AG08396 (cell line): ENCODE measurements at regions not wholly inside any gene's neighbourhood (a gene's known extent, or its start where the extent isn't known, plus 50 kb on each side); places are given as distances from the start of the nearest gene placed in this dataset.

Experiments
- DNase-seq: peaks from one replicate; pipeline ENCODE4 v3.0.0; 2012; ENCODE audit warnings: low spot score, mixed read lengths

DNA sequence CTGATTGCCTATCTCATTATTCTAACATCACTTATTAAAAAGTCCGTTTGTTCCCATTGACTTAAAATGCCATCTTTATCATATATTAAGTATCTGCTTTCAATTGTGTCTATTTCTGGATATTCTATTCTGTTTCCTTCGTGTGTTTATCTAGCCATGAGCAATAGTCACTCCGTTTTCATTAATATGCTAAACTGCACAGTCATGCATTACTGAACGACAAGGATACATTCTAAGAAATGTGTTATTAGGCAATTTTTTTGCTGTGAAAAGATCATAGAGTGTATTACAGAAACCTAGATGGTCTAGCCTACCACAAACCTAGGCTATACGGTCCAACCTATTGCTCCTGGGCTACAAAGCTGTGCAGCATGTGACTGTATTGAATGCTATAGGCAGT, 482.9 kb downstream of the IRX1 start:
- no peak for DNase-seq

GRCh38 chr5:4079831-4080230, 484.2 kb downstream of the IRX1 start:
- no peak for DNase-seq

DNA sequence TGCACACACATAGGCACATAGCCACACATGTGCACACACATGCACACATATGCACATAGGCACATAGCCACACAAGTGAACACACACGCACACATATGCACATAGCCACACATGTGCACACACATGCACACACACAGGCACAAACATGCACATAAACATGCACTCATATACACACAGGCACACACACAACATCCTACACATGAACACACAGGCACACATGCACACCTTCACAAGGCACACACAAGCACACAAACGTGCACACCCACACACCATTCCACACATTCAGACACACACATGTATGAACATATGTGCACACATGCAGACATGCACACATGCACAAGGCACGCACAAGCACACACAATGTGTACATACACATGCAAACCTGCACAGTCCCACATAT, 484.7 kb downstream of the IRX1 start:
- no peak for DNase-seq

GRCh38 chr5:4081059-4081458, 485.4 kb downstream of the IRX1 start:
- no peak for DNase-seq

GRCh38 chr5:4081466-4081865, 485.8 kb downstream of the IRX1 start:
- DNase-seq, result no peak

DNA sequence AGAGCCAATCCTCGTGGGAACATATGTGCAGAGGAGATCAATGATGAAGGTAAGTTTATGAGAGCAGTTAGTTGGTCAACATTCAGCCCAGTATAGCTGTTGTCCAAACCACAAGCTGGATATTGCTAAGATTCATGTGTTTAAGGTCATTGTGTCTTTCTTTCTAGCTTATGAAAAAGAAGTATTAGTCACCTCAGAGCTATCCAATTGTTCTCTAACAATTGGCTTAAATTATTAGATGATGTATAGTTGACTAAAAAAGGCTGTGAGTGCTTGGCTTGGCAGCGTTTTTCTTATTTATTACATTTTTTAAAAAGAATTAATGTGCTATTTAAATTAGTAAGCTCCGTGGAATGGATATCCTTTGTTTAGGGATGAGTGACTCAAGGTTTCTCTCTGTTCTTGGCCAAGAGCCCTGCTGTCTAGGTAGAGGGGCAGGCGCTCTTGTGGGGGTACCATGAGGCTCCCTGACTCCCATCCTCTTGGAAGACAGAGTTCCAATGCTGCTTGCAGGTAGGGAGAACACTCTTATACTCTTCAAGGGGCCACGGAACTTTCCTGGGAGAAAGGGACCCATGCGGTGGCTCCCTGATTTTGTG, 487.4 kb downstream of the IRX1 start:
- no peak for DNase-seq

DNA sequence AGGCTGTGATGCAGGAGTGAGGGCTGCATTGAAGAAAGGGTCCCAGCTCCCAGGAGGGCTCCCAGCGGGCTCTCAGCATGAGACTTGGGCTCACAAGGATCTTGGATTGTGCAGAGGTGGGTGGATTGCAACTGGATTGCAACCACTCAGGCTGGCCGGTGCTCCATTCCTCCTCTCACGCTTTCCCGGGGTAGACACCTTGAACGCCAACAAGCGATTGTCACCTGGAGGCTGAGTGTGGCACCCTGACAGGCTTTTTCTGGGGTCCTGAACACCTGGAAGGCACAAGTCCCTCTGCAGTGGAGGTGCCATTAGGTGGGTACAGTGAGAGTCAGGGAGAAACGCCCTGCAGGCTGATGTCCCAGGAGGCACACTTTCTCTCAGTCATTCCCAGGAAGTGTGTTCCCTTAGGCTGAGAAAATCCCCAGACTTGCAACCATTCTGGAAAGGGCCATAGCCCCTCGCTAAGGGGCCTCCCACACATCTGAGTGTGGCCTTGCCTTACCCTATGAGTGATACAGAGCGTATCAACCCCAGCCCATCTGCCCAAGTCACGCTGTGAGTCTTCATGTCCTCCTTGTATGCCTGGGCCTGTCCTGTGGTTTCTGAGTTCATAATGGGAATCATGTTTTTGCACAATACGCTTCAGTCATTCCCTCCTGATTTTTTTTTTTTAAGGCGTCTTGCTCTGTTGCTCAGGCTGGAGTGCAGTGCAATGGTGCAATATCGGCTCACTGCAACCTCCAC, 488.1 kb downstream of the IRX1 start:
- no peak for DNase-seq

DNA sequence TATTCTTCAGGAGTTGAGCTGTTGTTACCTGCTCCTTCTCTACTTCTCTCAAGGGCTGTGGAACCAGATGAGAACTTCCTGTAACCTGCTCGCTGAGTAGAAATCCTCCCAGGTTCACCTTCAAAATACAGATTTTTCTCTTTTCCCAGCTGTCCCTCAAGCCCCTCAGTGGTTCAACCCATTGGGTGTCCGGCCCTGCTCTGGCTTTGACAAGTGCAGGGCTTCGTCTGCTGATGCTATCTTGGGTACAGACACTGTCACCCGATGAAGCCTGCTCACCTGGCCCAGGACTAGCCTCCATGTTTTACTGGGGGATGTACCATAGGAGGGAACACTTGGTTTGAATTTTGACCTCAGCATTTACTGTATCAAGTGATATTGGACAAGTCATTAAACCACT, 490.4 kb downstream of the IRX1 start:
- DNase-seq, result no peak

- no peak for DNase-seq
These were observed 491.5 kb downstream of the IRX1 start for GRCh38 chr5:4087110-4087509.

DNA sequence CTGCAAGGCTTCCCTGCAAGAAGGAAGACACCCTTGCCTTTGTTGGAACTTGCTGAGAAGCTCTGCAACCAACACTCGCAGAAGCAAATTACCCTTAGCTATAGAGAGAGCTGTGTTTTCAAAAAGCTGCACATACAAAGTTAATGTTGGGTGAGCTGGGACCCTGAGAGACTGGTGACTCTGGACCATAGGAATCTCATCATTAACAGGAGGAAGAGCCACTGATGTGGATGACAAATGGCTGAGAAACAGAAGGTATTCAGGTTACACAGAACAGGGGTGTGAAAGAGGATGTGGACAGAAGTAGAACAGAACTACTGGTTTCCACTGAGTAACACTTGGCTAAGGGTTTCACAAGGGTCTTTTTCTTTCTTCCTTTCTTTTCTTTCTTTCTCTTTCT, 493.5 kb downstream of the IRX1 start:
- no peak for DNase-seq

GRCh38 chr5:4093236-4093635, 497.6 kb downstream of the IRX1 start:
- no peak for DNase-seq

DNA sequence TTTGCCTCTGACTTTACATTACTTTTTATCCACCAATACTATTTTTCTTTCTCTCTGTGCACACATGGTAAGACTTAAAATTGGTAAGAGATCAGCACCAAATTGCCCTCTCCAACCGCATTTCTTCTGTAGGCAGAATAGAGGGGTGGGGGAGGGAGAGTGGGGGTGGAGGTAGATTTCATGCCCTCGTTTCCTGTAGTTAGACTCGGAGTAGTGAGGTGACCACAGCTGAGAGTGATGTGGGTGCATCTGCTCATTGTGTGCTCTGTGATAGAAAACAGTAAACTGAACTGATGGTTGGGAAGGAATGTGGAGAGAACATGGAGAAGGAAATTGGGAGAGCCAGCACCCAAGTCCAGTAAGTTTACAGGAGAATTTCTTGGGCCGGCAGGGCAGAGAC, 498.3 kb downstream of the IRX1 start:
- DNase-seq, result no peak

DNA sequence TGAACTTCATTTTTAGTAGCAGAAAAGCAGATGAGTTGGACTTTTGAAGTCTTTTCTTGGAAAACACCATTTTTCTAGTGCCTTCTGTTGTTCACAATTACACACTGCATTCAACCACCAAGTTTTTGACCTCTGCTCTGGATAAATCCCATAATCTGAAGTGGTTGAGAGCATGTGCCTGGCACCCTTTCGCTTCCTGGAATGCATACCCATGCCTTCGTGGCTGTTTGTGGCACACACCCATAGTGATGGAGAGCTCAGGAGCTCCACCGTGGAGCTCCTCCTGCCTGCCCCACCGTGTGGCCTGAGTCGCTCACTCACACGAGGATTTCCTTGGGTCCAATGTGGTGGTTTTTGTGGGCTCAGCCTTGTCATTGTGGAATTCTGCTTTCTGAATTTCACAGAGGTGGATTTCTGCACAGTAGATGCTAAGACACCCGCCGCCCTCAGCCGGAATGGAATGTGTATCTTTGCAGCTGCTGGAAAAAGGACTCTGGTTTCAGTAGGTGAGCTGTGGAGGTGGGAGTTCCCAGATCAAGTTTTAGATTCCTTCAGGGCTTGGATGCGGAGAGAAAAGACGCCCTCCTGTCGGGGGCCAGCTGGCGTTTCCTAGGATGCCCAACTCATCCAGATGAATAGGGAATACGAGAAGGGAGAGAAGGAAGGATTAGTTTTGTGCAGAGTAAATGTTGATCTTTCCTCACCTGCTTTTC, 500.4 kb downstream of the IRX1 start:
- no peak for DNase-seq

DNA sequence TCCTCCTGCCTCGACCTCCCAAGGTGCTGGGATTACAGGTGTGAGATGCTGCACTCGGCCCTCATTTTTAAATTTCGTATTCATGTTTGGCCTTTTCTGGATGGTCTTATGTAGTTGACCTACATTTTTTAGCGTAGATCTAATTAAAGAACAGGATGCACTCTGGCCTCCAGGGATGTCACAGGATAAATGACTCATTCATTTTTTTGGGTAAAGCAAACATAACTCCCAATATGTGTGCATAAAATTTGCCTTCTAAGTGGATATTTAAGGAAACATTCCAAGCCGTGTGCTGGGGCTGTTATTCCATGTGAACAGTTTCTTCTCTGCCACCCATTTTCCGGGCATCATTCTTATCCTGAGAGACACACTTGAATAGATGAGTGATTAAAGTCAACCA, 501.6 kb downstream of the IRX1 start:
- DNase-seq, result no peak

DNA sequence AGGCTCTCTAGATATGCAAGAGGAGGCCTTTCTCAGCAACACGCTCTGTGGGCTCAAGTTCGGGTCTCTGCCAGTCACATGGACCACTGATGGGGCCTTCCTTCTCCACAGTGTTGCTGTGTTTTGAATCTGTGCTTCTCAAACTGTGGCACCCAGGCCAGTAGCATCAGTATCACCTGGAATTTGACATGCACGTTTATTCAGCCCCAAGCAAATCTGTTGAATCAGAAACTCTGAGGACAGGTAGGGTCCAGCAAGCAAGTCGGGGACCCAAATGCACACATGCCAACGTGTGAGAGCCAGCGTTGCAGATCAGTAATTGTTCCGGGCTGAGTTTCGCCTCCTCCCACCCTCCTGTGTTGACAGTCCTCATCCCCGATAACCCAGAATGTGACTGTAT, 502.6 kb downstream of the IRX1 start:
- DNase-seq, result no peak

DNA sequence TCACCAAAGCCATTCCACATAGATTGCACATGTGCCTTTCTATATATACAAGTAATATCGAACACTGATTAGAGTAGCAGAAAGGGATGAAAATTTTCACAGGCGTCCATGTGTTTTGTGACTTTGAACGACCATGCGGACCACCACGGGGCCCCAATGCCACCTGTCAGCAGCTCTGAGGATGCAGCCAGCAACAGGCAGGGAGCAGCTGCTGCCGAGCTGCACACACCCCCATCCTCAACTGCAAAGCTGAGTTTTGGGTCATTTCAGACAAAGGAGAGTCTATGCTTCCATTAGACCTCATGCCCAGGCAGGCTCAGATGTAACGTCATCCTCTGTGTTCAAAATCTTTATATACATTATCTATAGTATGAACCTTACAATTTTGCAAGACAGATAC, 503.8 kb downstream of the IRX1 start:
- no peak for DNase-seq

DNA sequence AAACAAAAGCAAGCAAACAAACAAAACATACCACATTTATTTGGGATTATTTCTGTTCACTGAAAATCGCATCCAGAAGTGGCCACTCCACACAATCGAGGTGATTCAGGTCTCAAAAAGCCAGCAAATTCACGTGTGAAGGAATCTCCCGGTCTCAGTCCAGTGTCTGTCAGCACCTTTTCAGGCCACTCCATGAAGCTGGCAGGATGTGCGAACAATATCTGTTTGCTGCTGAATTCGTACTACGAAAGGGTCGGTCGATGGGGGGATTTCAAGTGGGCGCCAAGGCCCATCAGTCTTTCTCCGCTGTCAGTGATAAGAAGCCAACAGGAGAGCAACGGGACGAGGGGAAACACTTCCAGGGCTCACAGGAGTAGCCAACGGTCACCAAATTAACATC, 505.1 kb downstream of the IRX1 start:
- no peak for DNase-seq

- no peak for DNase-seq
These were observed 505.6 kb downstream of the IRX1 start for GRCh38 chr5:4101189-4101588.

DNA sequence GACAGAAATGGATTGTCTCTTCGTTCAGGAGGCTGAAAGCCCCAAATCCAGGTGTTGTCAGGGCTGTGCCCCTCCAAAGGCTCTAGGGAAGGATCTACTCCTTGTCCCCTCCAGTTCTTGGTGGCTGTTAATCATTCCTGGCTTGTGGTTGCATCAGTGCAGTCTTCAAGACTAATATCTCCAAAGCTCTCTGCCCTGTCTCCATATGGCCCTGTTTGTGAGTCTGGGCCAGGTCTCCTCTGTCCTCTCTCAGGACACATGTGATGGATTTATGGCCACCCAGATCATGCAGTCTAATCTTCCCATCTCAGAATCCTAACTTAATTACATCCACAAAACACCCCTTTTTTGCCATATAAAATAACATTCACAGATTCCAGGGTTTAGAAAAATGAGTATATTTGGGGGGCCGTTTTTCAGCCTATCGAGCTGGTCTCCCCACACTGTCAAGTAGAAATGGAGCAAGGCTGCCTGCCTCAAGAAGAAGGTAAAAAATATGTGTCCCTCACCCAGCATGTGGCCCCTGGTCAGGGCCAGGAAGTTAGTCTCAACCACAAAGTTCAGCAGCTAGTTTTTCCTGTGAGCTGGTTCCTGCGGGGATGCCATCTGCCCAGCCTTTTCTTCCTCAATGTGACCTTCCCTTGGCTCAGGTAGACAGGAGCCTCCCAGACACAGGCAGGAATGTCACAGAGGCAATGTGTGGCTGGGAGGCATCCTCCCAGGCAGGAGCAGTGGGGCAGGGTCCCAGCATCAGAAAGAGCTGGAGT, 509.4 kb downstream of the IRX1 start:
- no peak for DNase-seq

DNA sequence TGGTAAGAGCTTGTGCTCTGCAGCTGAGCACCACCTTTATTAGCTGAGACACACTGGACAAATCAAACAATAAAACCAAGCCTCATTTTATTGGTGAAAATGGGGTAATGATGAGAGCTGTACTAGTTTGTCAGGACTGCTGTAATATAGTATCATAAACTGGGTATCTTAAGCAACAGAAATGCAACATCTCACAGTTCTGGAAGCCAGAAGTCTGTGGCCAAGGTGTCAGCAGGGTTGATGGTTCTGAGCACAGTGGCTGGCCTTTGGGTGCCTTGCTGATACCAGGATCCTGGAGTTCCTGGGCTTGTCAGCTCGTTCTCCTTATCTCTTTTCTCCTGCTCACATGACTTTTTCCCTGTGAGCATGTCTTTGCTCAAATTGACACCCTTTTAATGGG, 513.1 kb downstream of the IRX1 start:
- no peak for DNase-seq

DNA sequence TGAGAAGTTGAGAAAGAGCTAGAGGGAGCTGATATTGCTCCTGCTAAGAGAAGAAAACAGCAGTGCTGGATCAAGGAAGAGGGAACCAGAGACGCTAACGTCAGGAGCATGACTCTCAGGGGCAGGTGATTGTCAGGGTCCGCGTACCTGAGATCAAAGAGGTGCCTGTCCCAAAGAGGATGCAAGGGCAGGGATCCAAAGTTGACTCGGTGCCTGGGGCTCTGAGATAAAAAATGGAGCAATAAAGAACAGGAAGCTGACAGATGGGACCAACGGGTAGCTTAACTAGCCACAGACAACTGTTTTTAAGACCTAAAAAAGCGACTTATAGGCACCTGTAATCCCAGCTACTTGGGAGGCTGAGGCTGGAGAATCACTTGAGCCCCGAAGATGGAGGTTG, 517.8 kb downstream of the IRX1 start:
- DNase-seq, result no peak

- no peak for DNase-seq
These were observed 518.3 kb downstream of the IRX1 start for GRCh38 chr5:4113905-4114304.

- no peak for DNase-seq
These were observed 518.8 kb downstream of the IRX1 start for GRCh38 chr5:4114452-4114851.
